Stimulated activated CD4-positive, alpha-beta T cell treated with anti-CD3 and anti-CD28 coated beads, TNF-alpha, amount 100 ng/mL, for 4 hours (primary cell): ENCODE measurements at regions not wholly inside any gene's neighbourhood (a gene's known extent, or its start where the extent isn't known, plus 50 kb on each side); places are given as distances from the start of the nearest gene placed in this dataset.
"Not testable (repeated sequence)": the region's sequence is repeated elsewhere in the genome, so short reads cannot be mapped to it uniquely, and the experiment has no call there.

Experiments used
- DNase-seq, 3 experiments: peaks; one replicate each; pipeline ENCODE4 v3.0.0-alpha.2; 2020; ENCODE audit warnings: low read depth in 3 of 3

- DNase-seq, result no peak
Measured at GRCh38 chr10:64014281-64014680, 493.1 kb downstream of the REEP3 start.

DNA sequence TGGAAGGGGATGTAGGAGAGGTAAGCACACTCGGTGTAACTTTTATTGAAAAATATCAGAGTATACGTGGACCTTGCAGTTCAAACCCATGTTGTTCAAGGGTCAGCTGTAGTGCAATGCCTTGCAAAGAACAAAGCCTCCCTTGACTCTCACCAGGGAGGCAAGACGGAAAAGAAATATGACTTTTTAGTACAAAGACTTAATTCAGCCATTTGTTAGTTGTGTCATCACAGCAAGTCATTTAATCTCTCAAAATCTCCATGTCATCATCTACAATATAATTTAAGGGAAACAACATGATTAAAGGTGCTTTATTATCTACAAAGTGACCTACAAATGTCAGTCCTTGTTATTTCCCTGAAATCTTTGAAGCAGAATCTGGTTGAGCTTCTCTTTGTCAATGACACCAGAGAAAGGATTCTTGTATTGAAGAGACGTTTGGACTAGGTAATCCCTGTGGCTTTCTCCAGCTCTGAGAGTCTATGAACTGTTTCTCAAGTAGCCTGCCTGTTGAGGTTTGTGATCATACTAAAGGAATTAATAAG is 502.8 kb downstream of the REEP3 start:
- DNase-seq, result no peak

GRCh38 chr10:64033711-64034110 is 512.5 kb downstream of the REEP3 start:
- DNase-seq, result no peak

GRCh38 chr10:64036321-64036930 is 515.2 kb downstream of the REEP3 start:
- no peak for DNase-seq

DNA sequence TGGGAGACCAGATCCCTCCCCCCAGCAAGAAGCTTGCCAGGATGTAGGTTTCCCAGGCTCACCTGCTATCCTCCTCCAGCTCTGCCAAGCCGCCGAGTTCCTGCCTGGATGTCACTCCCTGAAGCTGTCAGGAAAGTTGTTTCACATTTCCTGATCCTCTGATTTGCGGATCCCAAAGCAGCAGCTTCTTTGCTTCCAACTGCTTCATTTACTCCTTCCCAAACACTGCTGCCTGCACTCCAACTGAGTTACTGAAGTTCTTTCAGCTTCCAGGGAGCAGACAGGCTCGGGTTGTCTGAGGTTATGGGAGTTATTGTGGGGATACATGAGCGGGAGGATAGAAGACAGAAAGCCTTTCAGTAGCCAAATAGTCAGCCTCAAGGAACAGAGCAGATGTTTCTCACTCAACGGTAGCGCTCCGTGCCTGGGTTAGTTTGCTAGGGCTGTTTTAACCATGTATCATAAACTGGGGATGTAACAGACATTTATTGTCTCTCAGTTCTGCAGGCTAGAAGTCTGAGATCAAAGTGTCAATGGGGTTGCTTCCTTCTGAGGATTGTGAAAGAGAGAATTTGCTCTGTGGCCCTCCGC is 516.0 kb downstream of the REEP3 start:
- DNase-seq, result no peak

DNA sequence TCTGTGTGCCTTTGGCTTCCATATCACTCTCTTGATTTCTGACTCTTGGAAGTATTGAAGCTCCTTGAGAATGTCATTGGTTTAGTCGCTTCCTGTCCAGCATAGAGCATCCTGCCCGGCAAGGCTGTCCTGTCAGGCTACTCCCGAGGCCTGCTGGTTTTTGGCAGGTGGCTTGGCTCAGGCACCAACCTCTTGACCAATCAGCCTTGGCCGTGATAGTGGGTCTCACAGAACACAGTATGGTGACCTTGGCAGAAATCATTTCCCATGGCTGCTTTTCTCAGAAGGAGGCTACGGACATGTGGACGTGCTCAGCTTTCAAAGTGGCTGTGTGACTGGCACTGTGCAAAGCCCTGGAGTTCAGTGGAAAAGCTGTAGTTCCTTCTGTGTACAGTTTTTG is 516.9 kb downstream of the REEP3 start:
- no peak for DNase-seq

- DNase-seq, result no peak
Measured at GRCh38 chr10:64039198-64039597, 518.0 kb downstream of the REEP3 start.

GRCh38 chr10:64040781-64041180 is 519.6 kb downstream of the REEP3 start:
- DNase-seq, result no peak

- peak; percentile 48 to 68 (median 60) for DNase-seq
Measured at GRCh38 chr10:64041185-64041988, 520.2 kb downstream of the REEP3 start.

DNA sequence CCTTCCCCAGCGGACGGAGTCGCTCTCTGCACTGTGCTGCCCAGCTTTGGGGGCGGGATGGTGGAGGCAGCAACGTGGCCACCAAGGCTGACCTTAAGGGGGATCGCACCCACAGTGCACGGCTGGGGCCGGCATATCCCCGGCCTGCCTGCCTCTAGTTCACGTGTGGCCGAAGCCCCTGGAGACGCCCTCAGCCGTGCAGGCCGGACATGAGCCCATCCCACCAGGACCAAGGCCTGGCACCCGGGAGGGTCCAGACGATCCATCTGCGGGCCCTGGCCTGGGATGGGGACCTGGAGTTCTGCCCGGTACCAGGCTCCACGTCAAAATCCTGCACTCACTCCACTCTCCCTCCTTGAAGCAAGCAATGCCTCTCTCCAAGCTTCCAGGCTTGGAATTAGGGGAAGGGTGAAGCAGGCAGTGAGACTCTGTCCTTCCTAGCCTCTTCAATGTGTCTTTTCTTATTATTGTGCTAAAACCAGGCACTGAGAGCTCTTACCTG is 520.8 kb downstream of the REEP3 start:
- DNase-seq, result no peak

DNA sequence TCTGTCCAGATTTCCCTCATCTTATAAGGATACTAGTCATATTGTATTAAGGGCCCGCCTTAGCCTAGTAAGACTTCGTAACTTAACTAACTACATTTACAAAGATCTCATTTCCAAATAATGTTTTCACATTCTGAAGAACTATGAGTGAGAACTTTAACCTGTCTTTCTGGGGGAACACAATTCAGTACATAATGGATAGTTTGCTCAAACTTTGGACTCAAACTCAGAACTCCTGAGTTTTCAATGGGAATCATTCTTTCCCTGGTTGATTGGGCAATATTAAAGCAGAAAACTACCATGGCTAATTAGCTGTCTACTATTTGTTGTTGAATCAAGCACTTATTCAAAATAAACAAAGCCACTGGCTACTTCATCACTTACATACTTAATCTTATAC is 522.9 kb downstream of the REEP3 start:
- DNase-seq, result no peak

DNA sequence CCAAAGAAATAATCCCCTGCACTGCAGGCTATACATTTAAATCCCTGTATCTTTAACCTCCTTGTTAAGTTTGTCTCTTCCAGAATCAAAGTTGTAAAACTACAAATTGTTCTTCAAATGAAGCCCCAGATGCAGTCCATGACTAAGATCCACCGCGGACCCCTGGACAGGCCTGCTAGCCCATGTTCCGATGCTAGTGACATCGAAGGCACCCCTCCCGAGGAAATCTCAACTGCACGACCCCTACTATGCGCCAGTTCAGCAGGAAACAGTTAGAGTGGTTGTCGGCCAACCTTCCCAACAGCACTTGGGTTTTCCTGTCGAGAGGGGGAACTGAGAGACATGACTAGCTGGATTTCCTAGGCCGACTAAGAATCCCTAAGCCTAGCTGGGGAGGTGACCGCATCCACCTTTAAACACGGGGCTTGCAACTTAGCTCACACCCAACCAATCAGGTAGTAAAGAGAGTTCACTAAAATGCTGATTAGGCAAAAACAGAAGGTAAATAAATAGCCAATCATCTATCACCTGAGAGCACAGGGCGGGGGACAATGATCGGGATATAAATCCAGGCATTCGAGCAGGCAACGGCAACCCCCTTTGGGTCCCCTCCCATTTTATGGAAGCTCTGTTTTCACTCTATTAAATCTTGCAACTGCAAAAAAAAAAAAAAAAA is 523.9 kb downstream of the REEP3 start:
- not testable (repeated sequence) for DNase-seq

- no peak for DNase-seq
Measured at GRCh38 chr10:64054392-64054791, 533.2 kb downstream of the REEP3 start.

DNA sequence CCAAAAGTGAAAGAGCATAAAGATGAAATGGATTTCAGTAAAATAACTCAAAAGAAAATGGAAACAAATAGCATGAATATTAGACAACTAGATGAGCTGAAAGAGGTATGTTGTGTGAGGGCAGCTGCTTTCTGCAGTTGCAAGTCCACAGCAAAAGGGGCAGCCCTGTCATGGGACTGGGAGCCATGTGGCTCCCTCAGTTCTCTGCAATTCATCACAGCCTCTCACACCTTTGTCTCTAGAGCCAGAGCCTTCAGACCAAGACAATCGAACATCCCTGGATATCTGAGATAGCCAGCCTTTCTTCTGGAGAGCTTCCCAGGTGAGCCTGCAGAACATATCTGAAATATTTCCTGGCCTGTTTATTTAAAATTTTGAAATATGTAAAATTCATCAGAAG is 538.7 kb downstream of the REEP3 start:
- no peak for DNase-seq

GRCh38 chr10:64060389-64060788 is 539.2 kb downstream of the REEP3 start:
- DNase-seq, result no peak

DNA sequence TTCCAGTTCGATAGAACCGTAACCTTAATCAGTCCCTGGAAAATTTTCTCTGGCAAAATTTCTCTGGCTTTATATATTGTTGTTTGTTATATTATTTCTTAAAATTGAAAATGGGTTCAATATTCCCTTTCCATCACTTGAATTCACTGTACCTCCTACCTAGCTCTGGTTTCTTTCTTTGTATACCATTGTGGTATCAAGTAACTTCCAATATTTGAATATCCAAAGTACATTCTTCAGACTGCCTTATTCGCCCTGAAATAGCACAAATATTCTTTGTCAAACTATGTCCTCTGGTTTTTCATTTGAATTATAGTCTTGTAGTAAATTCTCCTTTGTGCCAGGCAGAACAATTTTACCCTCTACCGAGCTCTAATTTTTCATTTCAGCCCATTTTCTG is 541.6 kb downstream of the REEP3 start:
- DNase-seq, result no peak

DNA sequence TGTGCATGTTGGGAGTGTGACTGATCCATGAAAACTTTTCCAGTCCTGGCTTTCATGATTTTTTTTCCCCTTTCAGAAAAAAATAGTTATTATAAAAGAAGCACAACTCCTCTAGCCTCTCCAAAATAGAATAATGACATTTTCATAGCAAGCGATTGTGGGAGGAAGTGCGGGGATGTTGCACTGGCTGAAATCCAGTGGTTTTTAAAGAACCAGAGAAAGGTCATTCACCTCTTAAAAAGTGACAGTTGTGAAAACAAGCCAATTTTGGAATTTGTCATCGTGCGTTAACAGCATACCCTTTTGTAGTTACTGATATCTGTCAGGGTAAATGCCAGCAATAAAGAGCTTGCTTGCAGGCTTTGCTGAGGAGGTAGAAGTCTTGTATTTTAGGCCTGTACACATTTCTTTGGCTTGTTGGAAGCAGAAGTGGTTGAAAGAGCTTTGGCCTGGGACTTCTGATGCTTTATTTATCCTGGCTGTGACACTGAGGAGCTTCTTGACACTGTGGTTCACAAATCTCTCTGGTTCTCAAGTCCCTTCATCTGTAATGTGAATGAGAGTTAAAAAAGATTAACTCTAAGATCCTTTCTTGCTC is 545.9 kb downstream of the REEP3 start:
- no peak for DNase-seq

GRCh38 chr10:64067859-64068258 is 546.7 kb downstream of the REEP3 start:
- DNase-seq, result no peak

DNA sequence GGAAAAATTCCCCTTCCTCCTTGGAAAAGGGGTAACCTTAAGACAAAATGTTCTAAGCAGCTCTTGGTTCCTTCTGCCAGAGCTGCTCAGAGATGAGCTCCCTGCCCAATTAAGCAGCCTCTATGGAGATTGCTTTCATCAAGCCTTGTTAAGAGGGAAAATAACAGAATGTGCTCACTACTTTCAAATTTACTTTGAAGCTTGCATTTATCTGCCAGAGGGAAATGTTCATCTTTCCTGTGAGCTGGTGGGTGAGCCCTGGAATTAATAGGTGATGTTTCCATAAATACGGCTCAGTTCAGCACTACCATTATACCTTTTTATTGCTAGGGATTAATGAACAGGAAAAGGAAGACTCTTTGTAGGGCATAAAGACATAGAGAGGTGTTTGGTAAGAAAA is 549.0 kb downstream of the REEP3 start:
- no peak for DNase-seq

DNA sequence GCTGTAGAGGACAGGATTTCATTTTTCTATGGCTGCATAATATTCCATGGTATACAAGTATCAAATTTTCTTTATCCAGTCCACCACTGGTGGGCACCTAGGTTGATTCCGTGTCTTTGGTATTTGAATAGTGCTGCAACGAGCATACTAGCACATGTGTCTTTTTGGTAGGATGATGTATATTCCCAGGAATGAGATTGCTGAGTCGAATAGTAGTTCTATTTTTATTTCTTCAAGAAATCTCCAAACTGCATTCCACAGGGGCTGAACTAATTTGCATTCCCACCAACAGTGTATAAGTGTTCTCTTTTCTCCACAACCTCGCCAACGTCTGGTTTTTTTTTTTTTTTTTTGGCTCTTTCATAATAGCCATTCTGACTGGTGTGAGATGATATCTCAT is 550.0 kb downstream of the REEP3 start:
- DNase-seq, result no peak

DNA sequence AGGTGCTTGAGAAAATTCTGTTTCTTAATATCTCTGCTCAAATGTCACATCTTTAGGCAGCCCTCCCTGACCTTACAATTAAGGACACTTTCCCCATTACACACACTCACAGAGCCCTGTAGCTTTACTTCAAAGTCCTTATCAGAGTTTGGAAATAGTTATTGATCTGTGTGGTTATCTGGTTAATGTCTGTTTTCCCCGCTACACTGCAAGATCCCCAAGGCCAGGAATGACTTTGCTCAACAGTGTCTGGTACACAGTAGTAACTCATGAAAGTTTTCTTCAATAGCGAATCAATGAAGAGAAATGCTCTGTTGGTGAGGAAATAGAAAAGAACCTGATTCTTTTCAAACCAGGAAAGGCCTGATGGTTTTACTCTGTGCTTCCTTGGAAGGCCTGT is 554.4 kb downstream of the REEP3 start:
- DNase-seq, result no peak
